GM12892 (cell line): ENCODE measurements at regions not wholly inside any gene's neighbourhood (a gene's known extent, or its start where the extent isn't known, plus 50 kb on each side); places are given as distances from the start of the nearest gene placed in this dataset.

Source experiments
- POLR2A ChIP-seq: IDR thresholded peaks from 2 replicates; pipeline ENCODE4 v1.6.1; 2011; ENCODE audit warnings: low read depth, low read length, control low read depth
- POLR2AphosphoS5 ChIP-seq: IDR thresholded peaks from 2 replicates; pipeline ENCODE4 v1.6.1; 2011; ENCODE audit warnings: low read depth, low read length, control low read depth

GRCh38 chr3:81927811-81928210, 166.4 kb upstream of the GBE1 start:
- TF ChIP-seq POLR2A (no peak), POLR2AphosphoS5 (no peak)
